ENCODE measurements at regions not wholly inside any gene's neighbourhood (a gene's known extent, or its start where the extent isn't known, plus 50 kb on each side); places are given as distances from the start of the nearest gene placed in this dataset.

- no peak for TF ChIP-seq CTCF (IDR thresholded peaks at IDR 0.05)
- TF ChIP-seq POLR2A (IDR thresholded peaks at IDR 0.05), result no peak
Observed at GRCh38 chr10:111506266-111507034, 429.6 kb downstream of the ADRA2A start.
